Spleen (tissue), 7 donors: ENCODE measurements at regions not wholly inside any gene's neighbourhood (a gene's known extent, or its start where the extent isn't known, plus 50 kb on each side); places are given as distances from the start of the nearest gene placed in this dataset.

ENCODE experiments used
- POLR2A ChIP-seq, 3 donors: fragments of 450-650 bp; IDR thresholded peaks; one replicate each; pipeline ENCODE4 v1.5.1; 2017; ENCODE audit warnings: antibody characterized with exemption in 3 of 3, mild to moderate bottlenecking in 1 of 3
- POLR2AphosphoS5 ChIP-seq, 3 donors: sonication (generic); formaldehyde crosslinking; IDR thresholded peaks; one replicate each; pipeline ENCODE4 v1.5.1; 2017; ENCODE audit warnings: antibody characterized with exemption in 3 of 3
- TF ChIP-seq, protein P1 (sequence below), 11 experiments: fragments of 200-600 bp in 7 of 11; fragments of 450-650 bp in 4 of 11; sonication (generic) in 4 of 11; IDR thresholded peaks in 8 of 11; conservative IDR thresholded peaks in 3 of 11; 1 replicate in 7 of 11; 2 replicates in 4 of 11; pipeline versions ENCODE4 v1.4.0 to v1.8.0; 2016 to 2021; ENCODE audit warnings: antibody characterized with exemption in 11 of 11, inconsistent platforms in 4 of 11, mild to moderate bottlenecking in 1 of 11
- donor health status: DM: no; HTN: no; CAD: no; lungs with moderate emphysema.
- donor health status: DM: no; HTN: no; CAD: no.
- donor health status: DM: no; HTN: no; CAD: no.

DNA sequence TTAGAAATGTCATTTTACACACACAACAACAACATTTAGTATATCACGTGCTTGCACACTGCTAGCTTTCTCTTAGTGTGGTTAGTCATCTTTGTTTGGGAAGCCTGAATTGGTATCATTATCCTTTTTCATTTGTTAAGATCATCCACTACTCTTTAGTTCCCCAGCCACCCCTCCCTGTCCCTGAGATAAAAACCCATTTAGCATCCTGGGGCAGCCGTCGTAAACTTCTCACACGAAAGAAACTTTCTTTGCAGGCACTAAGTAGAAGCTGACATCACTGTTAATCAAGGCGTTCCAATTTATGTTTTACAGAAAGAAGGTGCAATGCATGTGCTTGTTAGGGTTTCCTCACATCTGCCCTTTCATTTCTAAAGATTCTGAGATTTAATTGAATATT, 475.1 kb upstream of the FZD8 start:
- TF ChIP-seq, protein P1, sequence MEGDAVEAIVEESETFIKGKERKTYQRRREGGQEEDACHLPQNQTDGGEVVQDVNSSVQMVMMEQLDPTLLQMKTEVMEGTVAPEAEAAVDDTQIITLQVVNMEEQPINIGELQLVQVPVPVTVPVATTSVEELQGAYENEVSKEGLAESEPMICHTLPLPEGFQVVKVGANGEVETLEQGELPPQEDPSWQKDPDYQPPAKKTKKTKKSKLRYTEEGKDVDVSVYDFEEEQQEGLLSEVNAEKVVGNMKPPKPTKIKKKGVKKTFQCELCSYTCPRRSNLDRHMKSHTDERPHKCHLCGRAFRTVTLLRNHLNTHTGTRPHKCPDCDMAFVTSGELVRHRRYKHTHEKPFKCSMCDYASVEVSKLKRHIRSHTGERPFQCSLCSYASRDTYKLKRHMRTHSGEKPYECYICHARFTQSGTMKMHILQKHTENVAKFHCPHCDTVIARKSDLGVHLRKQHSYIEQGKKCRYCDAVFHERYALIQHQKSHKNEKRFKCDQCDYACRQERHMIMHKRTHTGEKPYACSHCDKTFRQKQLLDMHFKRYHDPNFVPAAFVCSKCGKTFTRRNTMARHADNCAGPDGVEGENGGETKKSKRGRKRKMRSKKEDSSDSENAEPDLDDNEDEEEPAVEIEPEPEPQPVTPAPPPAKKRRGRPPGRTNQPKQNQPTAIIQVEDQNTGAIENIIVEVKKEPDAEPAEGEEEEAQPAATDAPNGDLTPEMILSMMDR (IDR thresholded peaks at IDR 0.05 in 8 of 11, conservative IDR thresholded peaks at IDR 0.05 in 3 of 11) = no peak
- TF ChIP-seq POLR2AphosphoS5 (IDR thresholded peaks at IDR 0.05) = no peak
- TF ChIP-seq POLR2A (IDR thresholded peaks at IDR 0.05) = no peak
